ENCODE measurements at regions not wholly inside any gene's neighbourhood (a gene's known extent, or its start where the extent isn't known, plus 50 kb on each side); places are given as distances from the start of the nearest gene placed in this dataset.
"Not testable (repeated sequence)": the region's sequence is repeated elsewhere in the genome, so short reads cannot be mapped to it uniquely, and the experiment has no call there.

GRCh38 chr21:5055027-5055754 is 5466.2 kb upstream of the TPTE start:
- H3K4me3 Mint-ChIP-seq; H3K9me3 Mint-ChIP-seq; H3K4me1 Mint-ChIP-seq (ENCODE audit: low read depth); H3K36me3 Mint-ChIP-seq (ENCODE audit: low read depth); H3K27me3 Mint-ChIP-seq (ENCODE audit: insufficient read depth); DNase-seq: not testable (repeated sequence)
- peak overlapping the region; percentile 51; the same call in 1 of the 2 replicates for H3K27ac Mint-ChIP-seq

GRCh38 chr21:5055996-5056962 is 5465.1 kb upstream of the TPTE start:
- not testable (repeated sequence) for H3K27me3 Mint-ChIP-seq (ENCODE audit: insufficient read depth); H3K9me3 Mint-ChIP-seq; H3K4me3 Mint-ChIP-seq; H3K4me1 Mint-ChIP-seq (ENCODE audit: low read depth); H3K36me3 Mint-ChIP-seq (ENCODE audit: low read depth); H3K27ac Mint-ChIP-seq; DNase-seq

GRCh38 chr21:5057077-5057476 is 5464.3 kb upstream of the TPTE start:
- not testable (repeated sequence) for H3K4me1 Mint-ChIP-seq (ENCODE audit: low read depth); H3K36me3 Mint-ChIP-seq (ENCODE audit: low read depth); H3K4me3 Mint-ChIP-seq; DNase-seq; H3K27me3 Mint-ChIP-seq (ENCODE audit: insufficient read depth); H3K27ac Mint-ChIP-seq; H3K9me3 Mint-ChIP-seq

- H3K9me3 Mint-ChIP-seq; H3K27ac Mint-ChIP-seq; H3K27me3 Mint-ChIP-seq (ENCODE audit: insufficient read depth); DNase-seq; H3K36me3 Mint-ChIP-seq (ENCODE audit: low read depth); H3K4me1 Mint-ChIP-seq (ENCODE audit: low read depth); H3K4me3 Mint-ChIP-seq: not testable (repeated sequence)
Measured at GRCh38 chr21:5060364-5061083, 5460.9 kb upstream of the TPTE start.

- not testable (repeated sequence) for H3K4me1 Mint-ChIP-seq (ENCODE audit: low read depth); H3K27ac Mint-ChIP-seq; H3K36me3 Mint-ChIP-seq (ENCODE audit: low read depth); H3K4me3 Mint-ChIP-seq; DNase-seq; H3K27me3 Mint-ChIP-seq (ENCODE audit: insufficient read depth); H3K9me3 Mint-ChIP-seq
Measured at GRCh38 chr21:5064581-5065142, 5456.7 kb upstream of the TPTE start.

- H3K27ac Mint-ChIP-seq; H3K36me3 Mint-ChIP-seq (ENCODE audit: low read depth); H3K4me3 Mint-ChIP-seq; H3K27me3 Mint-ChIP-seq (ENCODE audit: insufficient read depth); H3K9me3 Mint-ChIP-seq; DNase-seq; H3K4me1 Mint-ChIP-seq (ENCODE audit: low read depth): not testable (repeated sequence)
Measured at GRCh38 chr21:5065240-5066211, 5455.9 kb upstream of the TPTE start.

GRCh38 chr21:5066682-5067251 is 5454.6 kb upstream of the TPTE start:
- H3K36me3 Mint-ChIP-seq (ENCODE audit: low read depth); DNase-seq; H3K9me3 Mint-ChIP-seq; H3K27ac Mint-ChIP-seq; H3K4me3 Mint-ChIP-seq; H3K4me1 Mint-ChIP-seq (ENCODE audit: low read depth); H3K27me3 Mint-ChIP-seq (ENCODE audit: insufficient read depth): not testable (repeated sequence)

GRCh38 chr21:5067326-5068048 is 5453.9 kb upstream of the TPTE start:
- DNase-seq; H3K36me3 Mint-ChIP-seq (ENCODE audit: low read depth); H3K27ac Mint-ChIP-seq; H3K4me3 Mint-ChIP-seq; H3K9me3 Mint-ChIP-seq; H3K4me1 Mint-ChIP-seq (ENCODE audit: low read depth); H3K27me3 Mint-ChIP-seq (ENCODE audit: insufficient read depth): not testable (repeated sequence)

GRCh38 chr21:5068649-5069048 is 5452.7 kb upstream of the TPTE start:
- DNase-seq; H3K9me3 Mint-ChIP-seq; H3K36me3 Mint-ChIP-seq (ENCODE audit: low read depth); H3K4me1 Mint-ChIP-seq (ENCODE audit: low read depth); H3K27me3 Mint-ChIP-seq (ENCODE audit: insufficient read depth); H3K27ac Mint-ChIP-seq; H3K4me3 Mint-ChIP-seq: not testable (repeated sequence)

- H3K36me3 Mint-ChIP-seq (ENCODE audit: low read depth); H3K4me3 Mint-ChIP-seq; H3K27ac Mint-ChIP-seq; H3K9me3 Mint-ChIP-seq; H3K4me1 Mint-ChIP-seq (ENCODE audit: low read depth); H3K27me3 Mint-ChIP-seq (ENCODE audit: insufficient read depth); DNase-seq: not testable (repeated sequence)
Measured at GRCh38 chr21:5071180-5071579, 5450.2 kb upstream of the TPTE start.

- DNase-seq; H3K36me3 Mint-ChIP-seq (ENCODE audit: low read depth); H3K9me3 Mint-ChIP-seq; H3K27ac Mint-ChIP-seq; H3K27me3 Mint-ChIP-seq (ENCODE audit: insufficient read depth); H3K4me1 Mint-ChIP-seq (ENCODE audit: low read depth); H3K4me3 Mint-ChIP-seq: not testable (repeated sequence)
Measured at GRCh38 chr21:5076854-5077253, 5444.5 kb upstream of the TPTE start.

- not testable (repeated sequence) for H3K27ac Mint-ChIP-seq, H3K4me3 Mint-ChIP-seq
Measured at GRCh38 chr21:5079361-5079760, 5442.0 kb upstream of the TPTE start.

More at GRCh38 chr21:5079361-5079760, 5442.0 kb upstream of the TPTE start:
- H3K9me3 Mint-ChIP-seq; H3K4me1 Mint-ChIP-seq (ENCODE audit: low read depth); DNase-seq; H3K27me3 Mint-ChIP-seq (ENCODE audit: insufficient read depth); H3K36me3 Mint-ChIP-seq (ENCODE audit: low read depth): not testable (repeated sequence)

Measured in HFFc6 (cell line).